HCT116 (cell line): ENCODE measurements at regions not wholly inside any gene's neighbourhood (a gene's known extent, or its start where the extent isn't known, plus 50 kb on each side); places are given as distances from the start of the nearest gene placed in this dataset.

Experiments used
- ATAC-seq: fragments of 200-7000 bp; cut with Tn5 transposase; 2 replicates; pipeline ENCODE4 v1.9.1; 2020; ENCODE audit warnings: mild to moderate bottlenecking, moderate library complexity
- BruUV-seq: library from RNA; stranded (reverse); fragments of 400-500 nt; replicated peaks from 2 replicates; lab custom pipeline; 2021; lab: Mats Ljungman, UMichigan
- CTCF ChIA-PET: fragments of 300-600 bp; sonication (Branson Sonifier 250); formaldehyde crosslinking; loops from one replicate; lab custom pipeline; 2021; ENCODE audit warnings: antibody characterized with exemption; lab: Charles Lee
- POLR2A ChIA-PET: fragments of 300-600, 350-600 bp; sonication (Branson Sonifier 250); formaldehyde crosslinking; loops from one replicate; lab custom pipeline; 2021; ENCODE audit warnings: antibody characterized with exemption; lab: Charles Lee
- RAD21 ChIA-PET, 2 experiments: fragments of 300-600 bp; sonication (Branson Sonifier 250); formaldehyde crosslinking; loops; one replicate each; lab custom pipeline; 2023; ENCODE audit warnings: low total read pairs in 2 of 2; ENCODE audit not compliant: uncharacterized antibody in 2 of 2, unreplicated experiment in 2 of 2, low non-redundant PET in 1 of 2; lab: Charles Lee
- DNase-seq: peaks from one replicate; pipeline ENCODE4 v3.0.0-alpha.2; 2010; ENCODE audit warnings: low read depth, low spot score
- H2AFZ ChIP-seq: fragments of 200-600 bp; shearing (Covaris generic), sonication (generic); 2 replicates; pipeline ENCODE4 v1.6.1; 2017; ENCODE audit warnings: low read depth, mixed run types, mixed read lengths, antibody characterized with exemption, low read length; ENCODE audit not compliant: poor library complexity, severe bottlenecking
- H3K27ac ChIP-seq: 2 replicates; pipeline ENCODE4 v1.5.1; 2012; ENCODE audit warnings: low read depth, low read length
- H3K27me3 ChIP-seq: fragments of 200-600 bp; sonication (generic); 2 replicates; pipeline ENCODE4 v1.6.1; 2016; ENCODE audit warnings: mixed run types, low read length, mixed read lengths; ENCODE audit not compliant: insufficient read depth
- H3K36me3 ChIP-seq, 2 experiments: fragments of 200-500 bp in 1 of 2; fragments of 200-600 bp in 1 of 2; sonication (Bioruptor generic) in 1 of 2; sonication (generic) in 1 of 2; 2 replicates each; pipeline versions ENCODE4 v1.5.1 to v1.6.1; 2014 to 2016; ENCODE audit warnings: low read length in 2 of 2, inconsistent platforms in 1 of 2, mixed read lengths in 1 of 2, mixed run types in 1 of 2; ENCODE audit not compliant: insufficient read depth in 2 of 2, control insufficient read depth in 1 of 2
- H3K4me1 ChIP-seq, 2 experiments: fragments of 200-600 bp in 1 of 2; sonication (generic) in 1 of 2; 2 replicates each; pipeline versions ENCODE4 v1.5.1 to v1.6.1; 2012 to 2017; ENCODE audit warnings: low read length in 2 of 2, inconsistent platforms in 1 of 2, mild to moderate bottlenecking in 1 of 2, mixed read lengths in 1 of 2, mixed run types in 1 of 2, moderate library complexity in 1 of 2; ENCODE audit not compliant: insufficient read depth in 2 of 2, control insufficient read depth in 1 of 2
- H3K4me2 ChIP-seq: fragments of 200-600 bp; sonication (generic); 2 replicates; pipeline ENCODE4 v1.6.1; 2017; ENCODE audit warnings: mixed run types, low read length, mixed read lengths
- H3K4me3 ChIP-seq, 2 experiments: fragments of 200-600 bp in 1 of 2; sonication (generic) in 1 of 2; replicated peaks in 1 of 2; 2 replicates each; pipeline ENCODE4 v1.5.1; 2011 to 2016; ENCODE audit warnings: low read length in 2 of 2, control low read depth in 1 of 2, low read depth in 1 of 2, mild to moderate bottlenecking in 1 of 2, mixed read lengths in 1 of 2, mixed run types in 1 of 2
- H3K79me2 ChIP-seq: fragments of 200-600 bp; sonication (generic); 2 replicates; pipeline ENCODE4 v1.6.1; 2017; ENCODE audit warnings: mild to moderate bottlenecking, mixed run types, low read length, moderate library complexity, mixed read lengths; ENCODE audit not compliant: insufficient read depth
- H3K9ac ChIP-seq: fragments of 200-600 bp; sonication (generic); 2 replicates; pipeline ENCODE4 v1.6.1; 2016; ENCODE audit warnings: low read length, mixed read lengths
- H3K9me2 ChIP-seq: fragments of 200-600 bp; sonication (generic), shearing (Covaris generic); 2 replicates; pipeline ENCODE4 v1.6.1; 2017; ENCODE audit warnings: mixed run types, mild to moderate bottlenecking, moderate library complexity; ENCODE audit not compliant: insufficient read depth
- H3K9me3 ChIP-seq, 2 experiments: fragments of 200-500 bp in 1 of 2; fragments of 200-600 bp in 1 of 2; sonication (Bioruptor generic) in 1 of 2; sonication (generic) in 1 of 2; 2 replicates each; pipeline ENCODE4 v1.6.1; 2014 to 2017; ENCODE audit warnings: low read length in 2 of 2, mixed read lengths in 2 of 2, inconsistent platforms in 1 of 2, low read depth in 1 of 2, mild to moderate bottlenecking in 1 of 2, mixed run types in 1 of 2, moderate library complexity in 1 of 2; ENCODE audit not compliant: control insufficient read depth in 1 of 2, insufficient read depth in 1 of 2
- H4K20me1 ChIP-seq: fragments of 200-600 bp; sonication (generic), shearing (Covaris generic); 2 replicates; pipeline ENCODE4 v1.6.1; 2017; ENCODE audit warnings: mixed run types, mild to moderate bottlenecking, moderate library complexity; ENCODE audit not compliant: insufficient read depth
- ATF3 ChIP-seq: IDR thresholded peaks from 2 replicates; pipeline ENCODE4 v1.6.1; 2012
- CEBPB ChIP-seq: IDR thresholded peaks from 2 replicates; pipeline ENCODE4 v1.6.1; 2012; ENCODE audit warnings: low read depth
- CTCF ChIP-seq, 3 experiments: fragments of 200-600 bp in 1 of 3; sonication (generic) in 1 of 3; IDR thresholded peaks in 2 of 3; conservative IDR thresholded peaks in 1 of 3; 2 replicates each; pipeline ENCODE4 v1.5.1; 2012 to 2017; ENCODE audit warnings: low read depth in 2 of 3, low read length in 2 of 3, antibody characterized with exemption in 1 of 3, borderline replicate concordance in 1 of 3, control low read depth in 1 of 3, mild to moderate bottlenecking in 1 of 3, mixed read lengths in 1 of 3, mixed run types in 1 of 3, moderate library complexity in 1 of 3; ENCODE audit not compliant: insufficient read depth in 1 of 3
- EGR1 ChIP-seq: IDR thresholded peaks from 2 replicates; pipeline ENCODE4 v1.6.1; 2012; ENCODE audit warnings: low read depth
- ELF1 ChIP-seq: IDR thresholded peaks from 2 replicates; pipeline ENCODE4 v1.6.1; 2012; ENCODE audit warnings: low read depth, borderline replicate concordance
- EZH2 ChIP-seq: fragments of 200-600 bp; sonication (generic); IDR thresholded peaks from 2 replicates; pipeline ENCODE4 v1.6.1; 2017; ENCODE audit warnings: antibody characterized with exemption, mixed run types
- EZH2phosphoT487 ChIP-seq: fragments of 200-600 bp; IDR thresholded peaks from 2 replicates; pipeline ENCODE4 v1.6.1; 2018; ENCODE audit warnings: antibody characterized with exemption, borderline replicate concordance
- FOSL1 ChIP-seq: IDR thresholded peaks from 2 replicates; pipeline ENCODE4 v1.6.1; 2012; ENCODE audit warnings: low read depth
- JUND ChIP-seq: IDR thresholded peaks from 2 replicates; pipeline ENCODE4 v1.6.1; 2012
- MAX ChIP-seq: IDR thresholded peaks from 2 replicates; pipeline ENCODE4 v1.6.1; 2012
- POLR2A ChIP-seq: IDR thresholded peaks from 2 replicates; pipeline ENCODE4 v1.7.0; 2011; ENCODE audit warnings: borderline replicate concordance; ENCODE audit not compliant: insufficient read depth, insufficient read length; ENCODE audit errors: extremely low read depth
- POLR2AphosphoS5 ChIP-seq: IDR thresholded peaks from 2 replicates; pipeline ENCODE4 v1.6.1; 2011; ENCODE audit warnings: mild to moderate bottlenecking, low read depth, low read length, moderate library complexity
- REST ChIP-seq: IDR thresholded peaks from 2 replicates; pipeline ENCODE4 v1.6.1; 2012; ENCODE audit warnings: low read depth
- SIN3A ChIP-seq: IDR thresholded peaks from 2 replicates; pipeline ENCODE4 v1.6.1; 2012; ENCODE audit warnings: low read depth
- SP1 ChIP-seq: IDR thresholded peaks from 2 replicates; pipeline ENCODE4 v1.6.1; 2012; ENCODE audit warnings: low read depth
- SRF ChIP-seq: IDR thresholded peaks from 2 replicates; pipeline ENCODE4 v1.6.1; 2012; ENCODE audit warnings: low read depth
- TCF7L2 ChIP-seq: IDR thresholded peaks from 2 replicates; pipeline ENCODE4 v1.7.0; 2011; ENCODE audit warnings: borderline replicate concordance, inconsistent platforms; ENCODE audit not compliant: insufficient read depth, insufficient read length; ENCODE audit errors: extremely low read depth
- ZBTB33 ChIP-seq: IDR thresholded peaks from 2 replicates; pipeline ENCODE4 v1.6.1; 2011; ENCODE audit warnings: mild to moderate bottlenecking, low read length, moderate library complexity; ENCODE audit not compliant: insufficient replicate concordance; ENCODE audit errors: extremely low read depth
- ZFX ChIP-seq: fragments of 450-650 bp; IDR thresholded peaks from 2 replicates; pipeline ENCODE4 v1.6.1; 2017
- ZNF274 ChIP-seq: fragments of 200-500 bp; sonication (Bioruptor generic); IDR thresholded peaks from 2 replicates; pipeline ENCODE4 v1.6.1; 2014; ENCODE audit warnings: mild to moderate bottlenecking, low read depth, low read length, inconsistent platforms
- intact Hi-C: fragments of 100-400 bp; cut with micrococcal nuclease; formaldehyde crosslinking; loops from 2 replicates; pipeline ENCODE4 v1.10.0; 2022

GRCh38 chr6:8352966-8353340 is 82.4 kb downstream of the SLC35B3 start:
- H3K27ac ChIP-seq = no peak overlapping the region
- POLR2A ChIA-PET = no interaction called here
- no peak for TF ChIP-seq CTCF (IDR thresholded peaks at IDR 0.05 in 2 of 3, conservative IDR thresholded peaks at IDR 0.05 in 1 of 3; ENCODE audit: borderline replicate concordance in 1 of 3, insufficient read depth in 1 of 3, low read depth in 2 of 3, low read length in 2 of 3)
- no peak for TF ChIP-seq EZH2phosphoT487
- no peak for TF ChIP-seq REST
- no peak for TF ChIP-seq FOSL1
- no peak for TF ChIP-seq MAX
- no peak for TF ChIP-seq SRF
- no peak for TF ChIP-seq EZH2
- TF ChIP-seq ZNF274 = no peak
- TF ChIP-seq POLR2A = no peak
- TF ChIP-seq TCF7L2 = no peak
- no peak for TF ChIP-seq ELF1
- no peak for TF ChIP-seq SIN3A
- no peak for TF ChIP-seq POLR2AphosphoS5
- no peak for TF ChIP-seq CEBPB
- TF ChIP-seq JUND = no peak
- TF ChIP-seq ATF3 = no peak
- TF ChIP-seq EGR1 = no peak
- TF ChIP-seq ZBTB33 = no peak
- TF ChIP-seq ZFX = no peak
- no peak for TF ChIP-seq SP1
- BruUV-seq = no TSS peak
- ATAC-seq (no peak), DNase-seq (no peak)
- no peaks in the 10 kb centered on the region for H4K20me1 ChIP-seq
- H3K27me3 ChIP-seq = no peaks in the 10 kb centered on the region; the same call in 1 of the 2 replicates
- no peak overlapping the region for H3K9ac ChIP-seq
- no peak overlapping the region for H2AFZ ChIP-seq
- H3K79me2 ChIP-seq = no peaks in the 10 kb centered on the region
- no peaks in the 10 kb centered on the region for H3K4me1 ChIP-seq
- no peak overlapping the region for H3K4me2 ChIP-seq
- H3K9me2 ChIP-seq = no peaks in the 10 kb centered on the region
- no peak overlapping the region for H3K4me3 ChIP-seq
- intact Hi-C loops = no loop called here
- no peaks in the 10 kb centered on the region for H3K9me3 ChIP-seq
- CTCF ChIA-PET = no interaction called here
- RAD21 ChIA-PET = no interaction called here
- no peaks in the 10 kb centered on the region for H3K36me3 ChIP-seq
